OCI-LY1 (cell line): ENCODE measurements at regions not wholly inside any gene's neighbourhood (a gene's known extent, or its start where the extent isn't known, plus 50 kb on each side); places are given as distances from the start of the nearest gene placed in this dataset.

ENCODE experiments used
- EZH2 ChIP-seq: fragments of 200-600 bp; sonication (generic), shearing (Covaris generic); IDR thresholded peaks from 2 replicates; pipeline ENCODE4 v1.8.0; 2017; ENCODE audit warnings: borderline replicate concordance, mixed run types, mild to moderate bottlenecking, antibody characterized with exemption, low read length, moderate library complexity, mixed read lengths
- TF ChIP-seq, protein P1 (sequence below): fragments of 200-600 bp; sonication (generic), shearing (Covaris generic); IDR thresholded peaks from 2 replicates; pipeline ENCODE4 v1.5.1; 2017; ENCODE audit warnings: mild to moderate bottlenecking, antibody characterized with exemption, low read length, moderate library complexity, mixed read lengths

DNA sequence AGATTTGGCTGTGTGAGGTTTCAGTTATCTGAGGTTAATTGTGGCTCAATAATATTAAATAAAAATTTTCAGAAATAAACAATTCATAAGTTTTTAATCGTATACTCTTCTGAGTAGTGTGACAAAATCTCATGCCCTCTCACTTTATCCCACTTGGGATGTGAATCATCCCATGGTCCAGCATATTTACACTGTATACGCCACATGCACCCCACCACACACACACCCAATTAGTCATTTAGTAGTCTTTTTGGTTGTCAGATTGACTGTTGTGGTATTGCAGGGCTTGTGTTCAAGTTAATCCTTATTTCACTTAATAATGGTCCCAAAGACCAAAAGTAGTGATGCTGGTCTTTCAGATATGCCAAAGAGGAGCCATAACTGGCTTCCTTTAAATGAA lies 66.4 kb upstream of the PCDH9 start:
- TF ChIP-seq EZH2, result no peak
- TF ChIP-seq, protein P1, sequence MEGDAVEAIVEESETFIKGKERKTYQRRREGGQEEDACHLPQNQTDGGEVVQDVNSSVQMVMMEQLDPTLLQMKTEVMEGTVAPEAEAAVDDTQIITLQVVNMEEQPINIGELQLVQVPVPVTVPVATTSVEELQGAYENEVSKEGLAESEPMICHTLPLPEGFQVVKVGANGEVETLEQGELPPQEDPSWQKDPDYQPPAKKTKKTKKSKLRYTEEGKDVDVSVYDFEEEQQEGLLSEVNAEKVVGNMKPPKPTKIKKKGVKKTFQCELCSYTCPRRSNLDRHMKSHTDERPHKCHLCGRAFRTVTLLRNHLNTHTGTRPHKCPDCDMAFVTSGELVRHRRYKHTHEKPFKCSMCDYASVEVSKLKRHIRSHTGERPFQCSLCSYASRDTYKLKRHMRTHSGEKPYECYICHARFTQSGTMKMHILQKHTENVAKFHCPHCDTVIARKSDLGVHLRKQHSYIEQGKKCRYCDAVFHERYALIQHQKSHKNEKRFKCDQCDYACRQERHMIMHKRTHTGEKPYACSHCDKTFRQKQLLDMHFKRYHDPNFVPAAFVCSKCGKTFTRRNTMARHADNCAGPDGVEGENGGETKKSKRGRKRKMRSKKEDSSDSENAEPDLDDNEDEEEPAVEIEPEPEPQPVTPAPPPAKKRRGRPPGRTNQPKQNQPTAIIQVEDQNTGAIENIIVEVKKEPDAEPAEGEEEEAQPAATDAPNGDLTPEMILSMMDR, result no peak
